Inflammatory macrophage treated with lipopolysaccharide for 1 hour (primary cell): ENCODE measurements at regions not wholly inside any gene's neighbourhood (a gene's known extent, or its start where the extent isn't known, plus 50 kb on each side); places are given as distances from the start of the nearest gene placed in this dataset.

Experiments used
- DNase-seq, 2 donors: peaks; one replicate each; pipeline ENCODE4 v3.0.0-alpha.2; 2020 to 2022

DNA sequence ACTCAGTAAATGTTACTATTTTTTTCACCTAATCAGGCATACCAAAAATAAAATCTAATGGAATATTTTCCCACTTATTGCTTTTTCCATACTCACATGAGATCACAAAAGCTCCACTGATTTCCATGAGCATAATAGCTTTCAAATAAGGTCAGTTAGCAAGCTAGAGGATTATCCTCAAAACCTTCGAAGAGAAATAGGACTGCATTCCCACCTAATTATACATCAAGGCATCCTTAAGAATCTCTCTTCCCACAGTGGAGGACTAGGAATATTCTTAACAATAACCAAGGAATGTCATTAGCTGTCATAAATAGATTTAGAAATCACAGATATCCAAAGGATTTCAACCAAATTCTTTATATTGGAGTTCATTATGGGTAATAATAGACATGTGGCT, 127.9 kb upstream of the STT3B start:
- no peak for DNase-seq

GRCh38 chr3:31405515-31405914, 127.2 kb upstream of the STT3B start:
- no peak for DNase-seq

DNA sequence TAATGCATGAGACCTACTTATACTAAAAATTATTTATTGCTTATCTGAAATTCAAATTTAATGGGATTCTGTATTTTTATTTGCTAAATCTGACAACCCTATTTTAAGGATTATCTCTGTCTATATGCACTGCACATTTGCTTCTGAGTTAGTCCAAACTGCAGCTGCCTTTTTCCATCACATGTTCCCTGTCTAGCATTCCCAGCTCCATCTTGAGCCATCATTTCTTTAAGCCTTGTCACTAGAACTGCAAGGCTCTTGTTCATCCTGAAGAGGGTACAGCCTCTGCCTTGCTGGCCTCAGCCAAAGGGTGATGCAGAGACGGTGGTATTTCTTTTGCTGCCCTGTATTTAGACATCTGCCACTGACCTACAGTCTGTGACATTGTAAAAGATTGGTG, 125.8 kb upstream of the STT3B start:
- DNase-seq: no peak

GRCh38 chr3:31407665-31408064, 125.1 kb upstream of the STT3B start:
- DNase-seq: no peak

DNA sequence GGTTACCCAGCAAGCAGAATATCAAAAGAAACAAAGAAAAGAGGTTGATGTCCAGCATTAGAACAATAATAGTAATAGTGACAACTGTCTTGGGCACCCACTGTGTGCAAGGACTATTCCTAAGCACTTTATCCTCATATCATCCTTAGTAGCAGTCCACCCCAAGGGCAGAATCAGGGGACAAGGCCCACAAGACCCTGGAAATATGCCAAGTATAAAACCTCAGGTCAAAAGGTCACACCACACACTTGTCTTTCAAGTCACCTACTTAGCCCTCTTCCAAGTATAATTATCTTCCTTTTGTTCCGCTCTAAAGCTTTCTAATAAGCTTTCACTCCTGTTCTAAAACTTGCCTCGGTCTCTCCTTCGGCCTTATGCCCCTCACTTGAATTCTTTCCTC, 124.0 kb upstream of the STT3B start:
- no peak for DNase-seq

DNA sequence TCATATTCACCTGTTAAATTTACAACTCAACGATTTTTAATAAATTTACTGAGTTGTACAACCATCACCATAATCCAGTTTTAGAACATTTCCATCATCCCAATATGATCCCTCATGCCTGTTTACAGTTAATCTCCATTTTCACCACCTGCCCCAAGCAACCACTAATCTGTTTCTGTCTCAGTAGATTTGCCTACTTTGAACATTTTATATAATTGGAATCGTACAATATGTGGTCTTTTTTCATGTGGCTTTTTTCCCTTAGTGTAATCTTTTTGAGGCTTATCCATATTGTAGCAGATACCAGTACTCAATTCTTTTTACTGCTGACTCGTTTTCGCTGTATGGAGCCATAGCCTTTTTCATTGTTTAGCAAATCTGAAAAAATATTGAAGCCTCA, 123.3 kb upstream of the STT3B start:
- DNase-seq: no peak

- DNase-seq: no peak
These were observed 122.9 kb upstream of the STT3B start for GRCh38 chr3:31409866-31410265.

- DNase-seq: no peak
These were observed 122.3 kb upstream of the STT3B start for GRCh38 chr3:31410411-31410810.

- DNase-seq: no peak
These were observed 119.9 kb upstream of the STT3B start for GRCh38 chr3:31412832-31413231.

- DNase-seq: no peak
These were observed 119.2 kb upstream of the STT3B start for GRCh38 chr3:31413515-31413914.

GRCh38 chr3:31416980-31417379, 115.7 kb upstream of the STT3B start:
- DNase-seq: no peak

DNA sequence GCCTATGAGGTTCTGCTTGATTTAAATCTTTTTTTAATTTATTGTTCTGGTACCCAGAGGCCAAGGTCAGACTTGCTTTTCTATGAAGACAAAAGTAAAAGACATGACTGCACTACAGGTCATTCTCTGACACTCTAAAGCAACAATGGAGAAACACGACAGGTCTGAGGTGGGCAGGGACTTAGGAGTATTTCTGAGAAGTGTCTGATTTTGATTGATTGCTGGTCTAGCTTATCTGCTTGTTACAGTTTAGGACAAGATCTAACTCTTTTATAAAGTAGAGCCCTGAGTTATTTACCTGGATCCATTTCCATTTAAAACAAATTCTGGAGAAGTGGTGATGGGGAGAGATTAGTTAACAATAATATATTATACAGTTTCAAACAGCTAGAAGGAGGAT, 115.2 kb upstream of the STT3B start:
- DNase-seq: no peak

DNA sequence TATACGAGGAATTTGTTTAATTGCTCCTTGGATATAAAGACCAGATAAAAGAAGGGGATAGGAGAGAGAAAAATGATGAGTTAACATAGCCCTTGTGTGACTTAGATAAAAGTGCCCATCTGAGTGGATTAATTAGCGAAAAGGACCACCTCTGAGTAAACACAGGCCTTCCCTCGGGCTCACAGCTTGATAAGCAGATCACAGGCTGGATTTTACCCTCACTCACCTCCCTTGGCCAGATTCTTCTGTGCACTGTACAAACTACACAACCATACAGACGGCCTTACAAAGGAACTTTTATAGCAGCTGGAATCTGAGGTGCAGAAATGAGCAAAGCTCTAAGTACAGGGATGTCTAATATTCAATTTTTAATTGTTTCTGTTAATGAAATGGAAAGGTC, 112.4 kb upstream of the STT3B start:
- DNase-seq: no peak

DNA sequence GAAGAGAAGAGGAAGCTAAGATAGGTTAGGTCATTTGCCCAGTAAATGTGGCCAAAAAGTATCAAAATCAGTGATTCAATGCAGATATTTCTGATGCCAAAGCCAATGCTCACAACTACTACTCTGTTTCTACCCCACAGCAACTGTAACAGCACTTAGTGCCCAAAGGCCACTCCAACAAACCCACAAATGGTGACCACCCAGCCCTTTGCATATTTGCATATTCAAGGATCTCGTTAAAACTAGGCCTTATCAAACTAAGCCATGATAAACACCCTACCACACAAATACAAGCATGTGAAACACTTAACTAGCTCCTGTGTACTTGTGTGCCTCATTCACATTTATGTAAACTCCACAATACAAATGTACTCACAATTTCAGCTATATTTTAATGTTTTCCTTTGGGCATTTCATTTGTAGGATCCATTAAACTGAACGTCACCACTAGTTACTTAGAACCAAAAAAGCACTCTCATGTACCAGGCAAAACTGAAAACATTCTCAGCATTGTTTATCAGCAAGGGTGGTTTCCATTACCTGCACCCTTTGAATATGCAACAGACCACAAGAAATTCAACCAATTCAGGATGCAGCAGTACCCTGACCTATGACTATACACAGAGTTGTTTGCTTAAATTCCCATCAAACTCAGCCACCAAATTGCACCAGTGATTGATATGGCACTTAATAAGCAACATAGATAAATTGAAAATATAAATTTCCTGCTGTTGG, 111.2 kb upstream of the STT3B start:
- DNase-seq: no peak

DNA sequence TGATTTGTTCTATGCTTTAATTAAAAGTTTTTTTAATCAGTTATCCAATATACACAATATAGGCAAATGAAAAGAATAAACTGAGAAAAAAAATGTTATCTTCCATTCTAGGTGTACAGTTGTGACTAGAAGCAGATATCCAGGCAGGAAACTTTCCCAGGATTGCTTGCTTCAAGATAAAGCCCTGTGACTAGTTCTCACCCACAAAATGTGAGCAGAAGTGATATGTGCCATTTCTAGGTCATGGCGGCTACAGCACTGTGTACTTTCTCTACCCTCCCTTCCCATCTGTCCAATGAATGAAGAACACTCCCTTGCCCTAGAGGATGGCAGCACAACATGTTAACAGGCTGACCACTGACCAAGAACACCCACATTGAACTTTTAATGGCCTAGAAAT, 110.5 kb upstream of the STT3B start:
- no peak for DNase-seq

GRCh38 chr3:31423482-31423881, 109.2 kb upstream of the STT3B start:
- DNase-seq: no peak

- DNase-seq: no peak
These were observed 107.3 kb upstream of the STT3B start for GRCh38 chr3:31425401-31425800.

GRCh38 chr3:31427623-31428022, 105.1 kb upstream of the STT3B start:
- DNase-seq: no peak

DNA sequence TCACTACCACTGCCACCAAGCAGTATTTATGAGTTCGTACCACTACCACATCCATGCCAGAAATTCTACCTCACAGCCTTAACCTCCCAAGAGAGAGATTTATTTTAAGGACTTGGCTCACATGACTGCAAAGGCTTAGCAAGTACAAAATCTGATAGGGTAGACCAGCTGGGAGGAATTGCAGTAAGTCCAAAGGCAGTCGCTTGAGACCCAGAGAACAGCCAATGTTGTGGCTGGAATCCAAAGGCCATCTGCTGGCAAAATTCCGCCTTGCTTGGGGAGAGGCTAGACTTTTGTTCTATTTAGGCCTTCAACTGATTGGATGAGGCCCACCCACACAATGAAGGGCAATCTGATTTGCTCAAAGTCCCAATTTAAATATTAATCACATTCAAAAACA, 101.4 kb upstream of the STT3B start:
- DNase-seq: no peak

GRCh38 chr3:31432897-31433678, 99.6 kb upstream of the STT3B start:
- no peak for DNase-seq

DNA sequence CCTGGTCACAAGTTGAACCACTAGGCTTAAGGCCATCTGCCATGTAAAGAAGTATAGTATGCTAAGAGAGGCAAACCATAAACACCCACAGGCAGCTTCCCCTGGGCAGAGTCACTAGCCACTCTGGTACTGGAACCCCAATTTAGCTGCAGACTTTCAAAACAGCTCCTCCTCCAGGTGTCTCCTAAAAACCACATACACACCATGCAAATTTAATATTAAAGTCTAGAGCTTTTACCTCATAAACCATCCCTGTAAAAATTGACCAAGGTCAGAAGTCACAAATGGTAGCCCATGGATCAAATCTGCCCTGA, 99.1 kb upstream of the STT3B start:
- DNase-seq: no peak

DNA sequence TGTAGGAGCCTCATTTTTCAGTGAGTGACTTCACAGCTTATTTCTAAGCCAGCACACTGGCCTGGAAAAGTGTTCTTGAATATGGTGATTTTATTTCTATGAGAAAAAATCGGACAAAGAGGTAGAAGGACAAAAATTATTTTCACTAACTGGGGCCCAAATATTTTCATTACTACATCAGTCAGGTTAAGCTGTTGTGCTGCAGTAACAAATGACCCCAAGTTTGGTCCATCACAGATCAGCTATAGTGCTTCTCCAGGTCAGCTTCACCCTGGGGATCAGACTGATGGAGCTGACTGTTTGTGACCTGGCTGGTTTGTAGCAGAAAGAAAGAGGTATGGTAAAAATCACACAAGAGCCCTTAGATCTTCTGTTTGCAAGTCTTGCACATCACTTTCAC, 97.9 kb upstream of the STT3B start:
- DNase-seq: no peak

GRCh38 chr3:31436830-31437229, 95.9 kb upstream of the STT3B start:
- no peak for DNase-seq

DNA sequence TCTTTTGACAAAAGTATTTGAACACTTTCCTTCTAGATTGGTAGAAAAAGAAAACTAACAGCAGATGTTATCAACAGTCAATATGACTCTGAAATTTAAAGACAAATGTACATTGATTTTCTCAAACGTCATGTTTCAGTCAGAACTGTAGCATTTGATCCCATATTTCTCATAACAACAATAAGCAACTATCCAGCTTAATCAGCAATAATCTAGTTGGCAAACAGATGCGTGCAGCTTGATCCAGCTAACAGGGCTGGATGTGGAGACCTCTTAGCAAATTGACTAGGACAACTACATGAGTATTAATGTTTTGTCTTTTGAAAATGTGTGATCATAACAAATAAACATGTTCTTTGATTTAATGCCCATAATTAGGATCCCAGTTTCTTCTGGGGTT, 94.0 kb upstream of the STT3B start:
- no peak for DNase-seq
